ENCODE measurements at regions not wholly inside any gene's neighbourhood (a gene's known extent, or its start where the extent isn't known, plus 50 kb on each side); places are given as distances from the start of the nearest gene placed in this dataset.
"Not testable (repeated sequence)": the region's sequence is repeated elsewhere in the genome, so short reads cannot be mapped to it uniquely, and the experiment has no call there.

GRCh38 chr21:5055027-5055754, 5466.2 kb upstream of the TPTE start:
- DNase-seq; H3K4me1 Mint-ChIP-seq (ENCODE audit: low read depth); intact Hi-C loops (cut with micrococcal nuclease); H3K27me3 Mint-ChIP-seq (ENCODE audit: low read depth); H3K9me3 Mint-ChIP-seq; CTCF ChIA-PET; H3K36me3 Mint-ChIP-seq (ENCODE audit: low read depth); H3K4me3 Mint-ChIP-seq; H3K27ac Mint-ChIP-seq: not testable (repeated sequence)

DNA sequence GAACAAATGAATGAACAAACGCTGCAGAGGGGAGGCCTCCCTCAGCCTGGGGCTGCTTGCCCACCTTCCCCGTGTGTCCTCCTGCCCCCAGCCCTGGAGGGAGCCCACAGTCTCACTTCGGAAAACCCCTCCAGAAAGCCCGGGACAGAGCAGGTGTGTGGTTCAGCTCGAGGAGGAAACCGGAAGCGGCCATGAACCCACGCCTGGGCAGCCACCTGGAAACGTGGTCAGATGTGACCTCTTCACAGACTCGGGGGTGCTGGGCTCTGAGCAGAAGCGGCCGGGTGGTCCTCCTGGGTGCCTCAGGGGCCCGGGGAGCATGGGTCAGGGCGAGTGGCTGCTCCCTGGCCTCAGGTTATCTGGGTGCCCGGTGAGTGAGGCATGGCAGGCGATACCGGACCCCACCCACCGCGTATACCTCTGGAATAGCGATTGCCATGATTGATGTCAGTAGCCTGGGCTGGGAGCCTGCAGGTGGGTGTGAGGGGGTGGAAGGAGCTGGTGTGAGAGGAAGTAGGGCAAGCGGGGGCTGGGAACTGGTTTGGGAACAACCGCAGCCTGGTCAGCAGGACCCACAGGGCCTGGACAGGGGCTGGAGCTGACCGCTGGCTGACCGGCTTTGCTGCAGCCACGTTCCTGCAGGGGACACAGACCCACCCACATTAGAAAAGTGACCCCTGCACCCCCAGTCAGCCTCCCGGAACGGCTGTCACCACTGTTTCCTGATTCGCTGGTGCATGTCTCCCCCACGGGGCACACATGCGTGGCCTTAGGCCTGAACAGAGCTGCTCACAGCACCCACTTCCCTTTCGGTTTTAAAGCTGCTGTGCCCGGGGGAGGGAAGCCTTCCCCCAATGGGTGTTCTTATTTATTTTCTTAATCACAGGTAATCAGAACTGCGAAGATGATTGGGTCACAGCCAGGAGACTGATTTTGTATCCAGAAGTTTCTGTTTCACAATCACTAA, 5465.1 kb upstream of the TPTE start:
- H3K36me3 Mint-ChIP-seq (ENCODE audit: low read depth); H3K27ac Mint-ChIP-seq; H3K9me3 Mint-ChIP-seq; DNase-seq; H3K4me1 Mint-ChIP-seq (ENCODE audit: low read depth); CTCF ChIA-PET; H3K4me3 Mint-ChIP-seq; intact Hi-C loops (cut with micrococcal nuclease); H3K27me3 Mint-ChIP-seq (ENCODE audit: low read depth): not testable (repeated sequence)

DNA sequence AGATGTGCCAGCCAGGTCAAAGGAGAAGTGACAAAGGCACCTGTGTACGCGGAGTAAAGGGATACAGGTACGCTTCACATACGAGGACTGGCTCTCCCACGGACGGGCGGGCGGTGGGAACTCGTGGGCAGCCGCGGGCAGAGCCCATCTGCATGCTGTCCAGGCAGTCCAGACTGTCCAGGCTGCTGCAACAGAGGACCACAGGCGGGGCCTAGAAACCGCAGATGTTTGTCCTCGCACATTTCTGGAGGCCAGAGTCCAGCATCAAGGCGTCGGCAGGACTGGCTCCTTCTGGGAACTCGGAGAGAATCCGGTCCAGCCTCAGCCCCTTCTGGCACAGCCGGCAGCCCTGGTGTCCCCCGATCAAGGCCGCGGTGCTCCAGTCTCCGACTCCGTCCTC, 5464.3 kb upstream of the TPTE start:
- H3K4me3 Mint-ChIP-seq; H3K27ac Mint-ChIP-seq; H3K27me3 Mint-ChIP-seq (ENCODE audit: low read depth); intact Hi-C loops (cut with micrococcal nuclease); CTCF ChIA-PET; H3K4me1 Mint-ChIP-seq (ENCODE audit: low read depth); H3K9me3 Mint-ChIP-seq; DNase-seq; H3K36me3 Mint-ChIP-seq (ENCODE audit: low read depth): not testable (repeated sequence)

DNA sequence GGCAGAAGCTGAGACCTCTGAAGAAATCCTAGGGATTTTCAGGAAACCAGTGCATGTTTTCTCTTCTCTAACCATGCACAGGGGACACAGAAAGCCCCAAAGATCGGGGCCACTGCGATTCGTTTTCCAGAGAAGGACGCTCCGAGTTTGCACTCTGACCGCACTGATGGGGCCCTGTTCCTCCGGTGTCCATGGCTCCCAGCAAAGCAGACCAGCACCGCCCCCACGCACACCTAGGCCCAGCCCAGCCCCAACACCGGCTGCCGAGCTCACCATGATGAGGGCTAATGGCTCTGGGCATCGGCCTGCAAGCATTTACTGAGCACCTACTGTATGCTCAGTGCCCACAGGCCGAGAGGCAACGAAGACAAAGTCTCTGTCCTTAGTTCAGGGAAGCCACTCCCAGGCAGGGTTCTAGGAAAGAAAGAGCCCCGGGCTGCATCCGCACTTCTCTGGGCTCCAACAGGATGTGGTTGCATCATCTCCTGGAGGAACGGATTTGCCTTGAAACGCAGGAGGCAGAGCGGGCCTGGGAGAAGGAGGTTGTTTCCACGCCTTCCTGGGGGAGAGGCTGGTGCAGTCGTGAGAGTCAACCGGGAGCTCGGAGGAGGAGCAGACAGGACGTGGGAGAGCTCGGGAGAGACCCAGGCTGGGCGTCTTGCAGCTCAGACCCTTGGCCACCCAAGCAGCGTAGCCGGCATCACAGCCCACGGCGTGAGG, 5460.9 kb upstream of the TPTE start:
- H3K4me1 Mint-ChIP-seq (ENCODE audit: low read depth); H3K36me3 Mint-ChIP-seq (ENCODE audit: low read depth); DNase-seq; H3K4me3 Mint-ChIP-seq; H3K9me3 Mint-ChIP-seq; H3K27ac Mint-ChIP-seq; CTCF ChIA-PET; H3K27me3 Mint-ChIP-seq (ENCODE audit: low read depth); intact Hi-C loops (cut with micrococcal nuclease): not testable (repeated sequence)

GRCh38 chr21:5064581-5065142, 5456.7 kb upstream of the TPTE start:
- H3K9me3 Mint-ChIP-seq; H3K27ac Mint-ChIP-seq; H3K27me3 Mint-ChIP-seq (ENCODE audit: low read depth); H3K4me1 Mint-ChIP-seq (ENCODE audit: low read depth); H3K36me3 Mint-ChIP-seq (ENCODE audit: low read depth); H3K4me3 Mint-ChIP-seq; intact Hi-C loops (cut with micrococcal nuclease); DNase-seq; CTCF ChIA-PET: not testable (repeated sequence)

GRCh38 chr21:5065240-5066211, 5455.9 kb upstream of the TPTE start:
- CTCF ChIA-PET; DNase-seq; H3K4me3 Mint-ChIP-seq; intact Hi-C loops (cut with micrococcal nuclease); H3K27ac Mint-ChIP-seq; H3K4me1 Mint-ChIP-seq (ENCODE audit: low read depth); H3K36me3 Mint-ChIP-seq (ENCODE audit: low read depth); H3K9me3 Mint-ChIP-seq; H3K27me3 Mint-ChIP-seq (ENCODE audit: low read depth): not testable (repeated sequence)

GRCh38 chr21:5066682-5067251, 5454.6 kb upstream of the TPTE start:
- CTCF ChIA-PET: not testable (repeated sequence)

GRCh38 chr21:5067326-5068048, 5453.9 kb upstream of the TPTE start:
- H3K36me3 Mint-ChIP-seq (ENCODE audit: low read depth); H3K4me1 Mint-ChIP-seq (ENCODE audit: low read depth); CTCF ChIA-PET; H3K9me3 Mint-ChIP-seq; H3K27me3 Mint-ChIP-seq (ENCODE audit: low read depth); H3K27ac Mint-ChIP-seq; H3K4me3 Mint-ChIP-seq; intact Hi-C loops (cut with micrococcal nuclease); DNase-seq: not testable (repeated sequence)

More at GRCh38 chr21:5066682-5067251, 5454.6 kb upstream of the TPTE start:
- H3K9me3 Mint-ChIP-seq; H3K36me3 Mint-ChIP-seq (ENCODE audit: low read depth); H3K27me3 Mint-ChIP-seq (ENCODE audit: low read depth); H3K4me1 Mint-ChIP-seq (ENCODE audit: low read depth); H3K27ac Mint-ChIP-seq; DNase-seq; H3K4me3 Mint-ChIP-seq; intact Hi-C loops (cut with micrococcal nuclease): not testable (repeated sequence)

DNA sequence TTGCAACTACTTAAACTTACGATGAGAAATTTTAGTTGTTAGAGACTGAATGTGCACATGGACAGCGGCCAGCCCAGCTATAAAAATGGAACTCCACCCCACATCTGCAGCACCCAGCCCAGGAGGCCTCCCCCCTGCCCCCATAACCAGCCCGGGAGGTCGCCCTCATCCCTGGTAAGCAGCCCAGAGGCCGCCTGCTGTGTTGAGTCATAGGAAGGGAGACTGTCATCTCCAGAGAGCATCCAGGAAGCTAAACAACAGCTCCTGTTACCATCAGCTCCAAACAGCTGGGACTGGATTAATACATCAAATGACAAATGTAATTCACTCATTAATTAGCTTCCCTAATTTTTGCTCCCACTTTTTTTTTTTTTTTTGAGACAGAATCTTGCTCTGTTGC, 5452.7 kb upstream of the TPTE start:
- H3K36me3 Mint-ChIP-seq (ENCODE audit: low read depth); H3K4me3 Mint-ChIP-seq; CTCF ChIA-PET; intact Hi-C loops (cut with micrococcal nuclease); H3K9me3 Mint-ChIP-seq; H3K27ac Mint-ChIP-seq; H3K4me1 Mint-ChIP-seq (ENCODE audit: low read depth); H3K27me3 Mint-ChIP-seq (ENCODE audit: low read depth); DNase-seq: not testable (repeated sequence)

- H3K27me3 Mint-ChIP-seq (ENCODE audit: low read depth); H3K4me1 Mint-ChIP-seq (ENCODE audit: low read depth); DNase-seq; CTCF ChIA-PET; H3K4me3 Mint-ChIP-seq; H3K9me3 Mint-ChIP-seq; H3K36me3 Mint-ChIP-seq (ENCODE audit: low read depth); intact Hi-C loops (cut with micrococcal nuclease); H3K27ac Mint-ChIP-seq: not testable (repeated sequence)
These were observed 5450.2 kb upstream of the TPTE start for GRCh38 chr21:5071180-5071579.

DNA sequence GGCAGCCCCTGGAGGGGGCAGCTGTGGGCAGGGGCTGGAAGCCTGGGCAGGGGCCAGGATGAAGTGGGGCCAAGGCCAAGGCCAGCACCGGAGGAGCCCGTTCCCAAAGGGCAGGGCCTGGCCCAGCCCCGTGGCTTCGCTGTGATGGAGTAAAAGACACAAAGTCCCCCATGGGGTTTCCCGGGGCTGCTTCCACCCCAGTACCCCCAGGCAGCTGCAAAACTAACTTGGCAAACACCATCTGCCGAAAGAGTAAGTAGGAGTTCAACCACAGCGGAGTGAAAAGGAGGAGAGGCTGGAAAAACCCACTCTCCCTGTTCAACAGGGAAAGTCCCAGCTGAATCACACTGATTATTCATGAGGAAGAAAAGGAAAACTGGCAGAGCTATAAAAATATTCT, 5444.5 kb upstream of the TPTE start:
- H3K4me1 Mint-ChIP-seq (ENCODE audit: low read depth); H3K27me3 Mint-ChIP-seq (ENCODE audit: low read depth); H3K4me3 Mint-ChIP-seq; CTCF ChIA-PET; H3K36me3 Mint-ChIP-seq (ENCODE audit: low read depth); DNase-seq; intact Hi-C loops (cut with micrococcal nuclease); H3K9me3 Mint-ChIP-seq; H3K27ac Mint-ChIP-seq: not testable (repeated sequence)

Data from activated naive CD4-positive, alpha-beta T cell treated with anti-CD3 and anti-CD28 coated beads for 36 hours (primary cell).